ENCODE measurements at regions not wholly inside any gene's neighbourhood (a gene's known extent, or its start where the extent isn't known, plus 50 kb on each side); places are given as distances from the start of the nearest gene placed in this dataset.

DNA sequence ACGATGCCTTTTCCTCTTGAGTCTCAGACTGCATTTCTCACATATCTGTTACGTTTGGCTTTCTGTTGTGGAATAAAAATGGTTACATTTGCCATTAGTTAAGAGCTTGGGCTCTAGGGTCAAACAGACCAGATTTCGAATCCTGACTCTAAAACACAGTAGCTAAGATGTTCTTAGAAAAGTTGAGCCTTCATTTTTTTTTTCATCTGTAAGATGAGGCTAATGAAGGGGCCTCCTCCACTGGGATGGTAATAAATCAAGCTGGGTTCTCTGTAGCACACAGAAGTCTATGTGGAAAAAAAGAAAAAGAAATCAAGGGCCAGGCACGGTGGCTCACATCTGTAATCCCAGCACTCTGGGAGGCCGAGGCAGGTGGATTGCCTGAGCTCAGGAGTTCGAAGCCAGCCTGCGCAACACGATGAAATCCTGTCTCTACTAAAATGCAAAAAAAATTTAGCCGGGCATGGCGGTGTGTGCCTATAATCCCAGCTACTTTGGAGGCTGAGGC is 49.9 kb upstream of the CAPRIN1 start:
- peaks cover 13% of the 10 kb centered on the region for H3K4me1 Mint-ChIP-seq
- H3K36me3 Mint-ChIP-seq (ENCODE audit: low read depth) = no peaks in the 10 kb centered on the region
- peaks cover 6% of the 10 kb centered on the region for H3K4me1 ChIP-seq (ENCODE audit: insufficient read depth)
- no peak overlapping the region for H2AFZ ChIP-seq
- H3K79me2 ChIP-seq (replicated peaks; ENCODE audit: insufficient read depth) = no peaks in the 10 kb centered on the region
- no peaks in the 10 kb centered on the region for H3F3A ChIP-seq (replicated peaks; ENCODE audit: low read depth)
- no peaks in the 10 kb centered on the region for H3K36me3 ChIP-seq (ENCODE audit: insufficient read depth)
- no peaks in the 10 kb centered on the region for H3K9me2 ChIP-seq (ENCODE audit: insufficient read depth)
- H4K20me1 ChIP-seq (replicated peaks; ENCODE audit: insufficient read depth) = no peaks in the 10 kb centered on the region
- H3K27me3 ChIP-seq (ENCODE audit: insufficient read depth) = peaks cover 12% of the 10 kb centered on the region
- TF ChIP-seq EZH2 (IDR thresholded peaks at IDR 0.05; ENCODE audit: low read depth, unreplicated experiment) (no peak), JUNB (IDR thresholded peaks at IDR 0.05; ENCODE audit: unreplicated experiment) (no peak), CREB1 (CRISPR knock-in tag; IDR thresholded peaks at IDR 0.05; ENCODE audit: low read depth) (no peak), STAT1 (IDR thresholded peaks at IDR 0.05; ENCODE audit: unreplicated experiment) (no peak), ZNF114 (CRISPR knock-in tag; IDR thresholded peaks at IDR 0.05) (no peak), EZH2phosphoT487 (IDR thresholded peaks at IDR 0.05; ENCODE audit: unreplicated experiment) (no peak), NANOG (IDR thresholded peaks at IDR 0.05; ENCODE audit: borderline replicate concordance) (no peak), POLR2AphosphoS5 (IDR thresholded peaks at IDR 0.05; ENCODE audit: low read depth) (no peak), ZNF331 (CRISPR knock-in tag; IDR thresholded peaks at IDR 0.05; ENCODE audit: low read depth) (no peak)
- TF ChIP-seq, protein P1, sequence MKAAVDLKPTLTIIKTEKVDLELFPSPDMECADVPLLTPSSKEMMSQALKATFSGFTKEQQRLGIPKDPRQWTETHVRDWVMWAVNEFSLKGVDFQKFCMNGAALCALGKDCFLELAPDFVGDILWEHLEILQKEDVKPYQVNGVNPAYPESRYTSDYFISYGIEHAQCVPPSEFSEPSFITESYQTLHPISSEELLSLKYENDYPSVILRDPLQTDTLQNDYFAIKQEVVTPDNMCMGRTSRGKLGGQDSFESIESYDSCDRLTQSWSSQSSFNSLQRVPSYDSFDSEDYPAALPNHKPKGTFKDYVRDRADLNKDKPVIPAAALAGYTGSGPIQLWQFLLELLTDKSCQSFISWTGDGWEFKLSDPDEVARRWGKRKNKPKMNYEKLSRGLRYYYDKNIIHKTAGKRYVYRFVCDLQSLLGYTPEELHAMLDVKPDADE (IDR thresholded peaks at IDR 0.05) = no peak
- TF ChIP-seq, protein P2, sequence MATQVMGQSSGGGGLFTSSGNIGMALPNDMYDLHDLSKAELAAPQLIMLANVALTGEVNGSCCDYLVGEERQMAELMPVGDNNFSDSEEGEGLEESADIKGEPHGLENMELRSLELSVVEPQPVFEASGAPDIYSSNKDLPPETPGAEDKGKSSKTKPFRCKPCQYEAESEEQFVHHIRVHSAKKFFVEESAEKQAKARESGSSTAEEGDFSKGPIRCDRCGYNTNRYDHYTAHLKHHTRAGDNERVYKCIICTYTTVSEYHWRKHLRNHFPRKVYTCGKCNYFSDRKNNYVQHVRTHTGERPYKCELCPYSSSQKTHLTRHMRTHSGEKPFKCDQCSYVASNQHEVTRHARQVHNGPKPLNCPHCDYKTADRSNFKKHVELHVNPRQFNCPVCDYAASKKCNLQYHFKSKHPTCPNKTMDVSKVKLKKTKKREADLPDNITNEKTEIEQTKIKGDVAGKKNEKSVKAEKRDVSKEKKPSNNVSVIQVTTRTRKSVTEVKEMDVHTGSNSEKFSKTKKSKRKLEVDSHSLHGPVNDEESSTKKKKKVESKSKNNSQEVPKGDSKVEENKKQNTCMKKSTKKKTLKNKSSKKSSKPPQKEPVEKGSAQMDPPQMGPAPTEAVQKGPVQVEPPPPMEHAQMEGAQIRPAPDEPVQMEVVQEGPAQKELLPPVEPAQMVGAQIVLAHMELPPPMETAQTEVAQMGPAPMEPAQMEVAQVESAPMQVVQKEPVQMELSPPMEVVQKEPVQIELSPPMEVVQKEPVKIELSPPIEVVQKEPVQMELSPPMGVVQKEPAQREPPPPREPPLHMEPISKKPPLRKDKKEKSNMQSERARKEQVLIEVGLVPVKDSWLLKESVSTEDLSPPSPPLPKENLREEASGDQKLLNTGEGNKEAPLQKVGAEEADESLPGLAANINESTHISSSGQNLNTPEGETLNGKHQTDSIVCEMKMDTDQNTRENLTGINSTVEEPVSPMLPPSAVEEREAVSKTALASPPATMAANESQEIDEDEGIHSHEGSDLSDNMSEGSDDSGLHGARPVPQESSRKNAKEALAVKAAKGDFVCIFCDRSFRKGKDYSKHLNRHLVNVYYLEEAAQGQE (IDR thresholded peaks at IDR 0.05; ENCODE audit: unreplicated experiment) = no peak
- TF ChIP-seq, protein P3, sequence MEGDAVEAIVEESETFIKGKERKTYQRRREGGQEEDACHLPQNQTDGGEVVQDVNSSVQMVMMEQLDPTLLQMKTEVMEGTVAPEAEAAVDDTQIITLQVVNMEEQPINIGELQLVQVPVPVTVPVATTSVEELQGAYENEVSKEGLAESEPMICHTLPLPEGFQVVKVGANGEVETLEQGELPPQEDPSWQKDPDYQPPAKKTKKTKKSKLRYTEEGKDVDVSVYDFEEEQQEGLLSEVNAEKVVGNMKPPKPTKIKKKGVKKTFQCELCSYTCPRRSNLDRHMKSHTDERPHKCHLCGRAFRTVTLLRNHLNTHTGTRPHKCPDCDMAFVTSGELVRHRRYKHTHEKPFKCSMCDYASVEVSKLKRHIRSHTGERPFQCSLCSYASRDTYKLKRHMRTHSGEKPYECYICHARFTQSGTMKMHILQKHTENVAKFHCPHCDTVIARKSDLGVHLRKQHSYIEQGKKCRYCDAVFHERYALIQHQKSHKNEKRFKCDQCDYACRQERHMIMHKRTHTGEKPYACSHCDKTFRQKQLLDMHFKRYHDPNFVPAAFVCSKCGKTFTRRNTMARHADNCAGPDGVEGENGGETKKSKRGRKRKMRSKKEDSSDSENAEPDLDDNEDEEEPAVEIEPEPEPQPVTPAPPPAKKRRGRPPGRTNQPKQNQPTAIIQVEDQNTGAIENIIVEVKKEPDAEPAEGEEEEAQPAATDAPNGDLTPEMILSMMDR (conservative IDR thresholded peaks at IDR 0.05; ENCODE audit: low read depth in 2 of 2) = no peak
- TF ChIP-seq, protein P4, sequence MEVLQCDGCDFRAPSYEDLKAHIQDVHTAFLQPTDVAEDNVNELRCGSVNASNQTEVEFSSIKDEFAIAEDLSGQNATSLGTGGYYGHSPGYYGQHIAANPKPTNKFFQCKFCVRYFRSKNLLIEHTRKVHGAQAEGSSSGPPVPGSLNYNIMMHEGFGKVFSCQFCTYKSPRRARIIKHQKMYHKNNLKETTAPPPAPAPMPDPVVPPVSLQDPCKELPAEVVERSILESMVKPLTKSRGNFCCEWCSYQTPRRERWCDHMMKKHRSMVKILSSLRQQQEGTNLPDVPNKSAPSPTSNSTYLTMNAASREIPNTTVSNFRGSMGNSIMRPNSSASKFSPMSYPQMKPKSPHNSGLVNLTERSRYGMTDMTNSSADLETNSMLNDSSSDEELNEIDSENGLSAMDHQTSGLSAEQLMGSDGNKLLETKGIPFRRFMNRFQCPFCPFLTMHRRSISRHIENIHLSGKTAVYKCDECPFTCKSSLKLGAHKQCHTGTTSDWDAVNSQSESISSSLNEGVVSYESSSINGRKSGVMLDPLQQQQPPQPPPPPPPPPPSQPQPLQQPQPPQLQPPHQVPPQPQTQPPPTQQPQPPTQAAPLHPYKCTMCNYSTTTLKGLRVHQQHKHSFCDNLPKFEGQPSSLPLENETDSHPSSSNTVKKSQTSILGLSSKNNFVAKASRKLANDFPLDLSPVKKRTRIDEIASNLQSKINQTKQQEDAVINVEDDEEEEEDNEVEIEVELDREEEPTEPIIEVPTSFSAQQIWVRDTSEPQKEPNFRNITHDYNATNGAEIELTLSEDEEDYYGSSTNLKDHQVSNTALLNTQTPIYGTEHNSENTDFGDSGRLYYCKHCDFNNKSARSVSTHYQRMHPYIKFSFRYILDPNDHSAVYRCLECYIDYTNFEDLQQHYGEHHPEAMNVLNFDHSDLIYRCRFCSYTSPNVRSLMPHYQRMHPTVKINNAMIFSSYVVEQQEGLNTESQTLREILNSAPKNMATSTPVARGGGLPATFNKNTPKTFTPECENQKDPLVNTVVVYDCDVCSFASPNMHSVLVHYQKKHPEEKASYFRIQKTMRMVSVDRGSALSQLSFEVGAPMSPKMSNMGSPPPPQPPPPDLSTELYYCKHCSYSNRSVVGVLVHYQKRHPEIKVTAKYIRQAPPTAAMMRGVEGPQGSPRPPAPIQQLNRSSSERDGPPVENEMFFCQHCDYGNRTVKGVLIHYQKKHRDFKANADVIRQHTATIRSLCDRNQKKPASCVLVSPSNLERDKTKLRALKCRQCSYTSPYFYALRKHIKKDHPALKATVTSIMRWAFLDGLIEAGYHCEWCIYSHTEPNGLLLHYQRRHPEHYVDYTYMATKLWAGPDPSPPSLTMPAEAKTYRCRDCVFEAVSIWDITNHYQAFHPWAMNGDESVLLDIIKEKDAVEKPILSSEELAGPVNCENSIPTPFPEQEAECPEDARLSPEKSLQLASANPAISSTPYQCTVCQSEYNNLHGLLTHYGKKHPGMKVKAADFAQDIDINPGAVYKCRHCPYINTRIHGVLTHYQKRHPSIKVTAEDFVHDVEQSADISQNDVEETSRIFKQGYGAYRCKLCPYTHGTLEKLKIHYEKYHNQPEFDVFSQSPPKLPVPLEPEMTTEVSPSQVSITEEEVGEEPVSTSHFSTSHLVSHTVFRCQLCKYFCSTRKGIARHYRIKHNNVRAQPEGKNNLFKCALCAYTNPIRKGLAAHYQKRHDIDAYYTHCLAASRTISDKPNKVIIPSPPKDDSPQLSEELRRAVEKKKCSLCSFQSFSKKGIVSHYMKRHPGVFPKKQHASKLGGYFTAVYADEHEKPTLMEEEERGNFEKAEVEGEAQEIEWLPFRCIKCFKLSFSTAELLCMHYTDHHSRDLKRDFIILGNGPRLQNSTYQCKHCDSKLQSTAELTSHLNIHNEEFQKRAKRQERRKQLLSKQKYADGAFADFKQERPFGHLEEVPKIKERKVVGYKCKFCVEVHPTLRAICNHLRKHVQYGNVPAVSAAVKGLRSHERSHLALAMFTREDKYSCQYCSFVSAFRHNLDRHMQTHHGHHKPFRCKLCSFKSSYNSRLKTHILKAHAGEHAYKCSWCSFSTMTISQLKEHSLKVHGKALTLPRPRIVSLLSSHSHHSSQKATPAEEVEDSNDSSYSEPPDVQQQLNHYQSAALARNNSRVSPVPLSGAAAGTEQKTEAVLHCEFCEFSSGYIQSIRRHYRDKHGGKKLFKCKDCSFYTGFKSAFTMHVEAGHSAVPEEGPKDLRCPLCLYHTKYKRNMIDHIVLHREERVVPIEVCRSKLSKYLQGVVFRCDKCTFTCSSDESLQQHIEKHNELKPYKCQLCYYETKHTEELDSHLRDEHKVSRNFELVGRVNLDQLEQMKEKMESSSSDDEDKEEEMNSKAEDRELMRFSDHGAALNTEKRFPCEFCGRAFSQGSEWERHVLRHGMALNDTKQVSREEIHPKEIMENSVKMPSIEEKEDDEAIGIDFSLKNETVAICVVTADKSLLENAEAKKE (CRISPR knock-in tag; IDR thresholded peaks at IDR 0.05) = no peak
- H3K27ac ChIP-seq (ENCODE audit: low read depth) = no peak overlapping the region
- DNase-seq (ENCODE audit: low spot score) (no peak), ATAC-seq (no peak)
- H3K27ac Mint-ChIP-seq = no peak overlapping the region
- H3K4me2 ChIP-seq = no peak overlapping the region
- no peak overlapping the region for H3K4me3 Mint-ChIP-seq
- H3K27me3 Mint-ChIP-seq (ENCODE audit: insufficient read depth, low read depth, poor library complexity) = peaks cover 10% of the 10 kb centered on the region
- no peak overlapping the region for H3K4me3 ChIP-seq
- H3K9me3 Mint-ChIP-seq = no peaks in the 10 kb centered on the region
